ENCODE measurements at regions not wholly inside any gene's neighbourhood (a gene's known extent, or its start where the extent isn't known, plus 50 kb on each side); places are given as distances from the start of the nearest gene placed in this dataset.
A peak's percentile ranks its signal among the peaks of the same experiment; 100 is the strongest.

- DNase-seq: peak in 2 of 3 experiments; percentile 2 to 51
Measured at GRCh38 chr2:146852661-146853060, 992.2 kb upstream of the ACVR2A start.

DNA sequence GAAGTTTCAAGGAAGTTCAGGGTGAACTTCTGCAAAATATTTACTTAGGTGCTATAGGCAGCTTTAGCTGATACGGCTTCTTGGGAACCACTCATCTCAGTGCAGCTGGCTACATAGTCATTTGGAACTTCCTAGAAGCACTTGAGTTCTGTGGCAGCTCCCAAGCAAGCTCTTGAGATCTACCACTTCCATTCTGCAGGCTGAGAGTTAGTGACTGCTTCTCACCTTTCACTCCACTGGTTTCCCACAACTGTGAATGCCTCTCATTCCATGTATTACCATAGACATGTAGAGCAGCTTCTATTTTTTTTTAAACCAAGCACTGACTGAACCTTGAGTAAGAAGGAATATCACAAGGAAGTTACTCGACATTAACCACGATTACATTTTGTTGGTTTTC is 994.1 kb upstream of the ACVR2A start:
- DNase-seq: peak in 1 of 3 experiments; percentile 63

GRCh38 chr2:146847846-146848245 is 997.0 kb upstream of the ACVR2A start:
- DNase-seq: peak in 1 of 3 experiments; percentile 45

DNA sequence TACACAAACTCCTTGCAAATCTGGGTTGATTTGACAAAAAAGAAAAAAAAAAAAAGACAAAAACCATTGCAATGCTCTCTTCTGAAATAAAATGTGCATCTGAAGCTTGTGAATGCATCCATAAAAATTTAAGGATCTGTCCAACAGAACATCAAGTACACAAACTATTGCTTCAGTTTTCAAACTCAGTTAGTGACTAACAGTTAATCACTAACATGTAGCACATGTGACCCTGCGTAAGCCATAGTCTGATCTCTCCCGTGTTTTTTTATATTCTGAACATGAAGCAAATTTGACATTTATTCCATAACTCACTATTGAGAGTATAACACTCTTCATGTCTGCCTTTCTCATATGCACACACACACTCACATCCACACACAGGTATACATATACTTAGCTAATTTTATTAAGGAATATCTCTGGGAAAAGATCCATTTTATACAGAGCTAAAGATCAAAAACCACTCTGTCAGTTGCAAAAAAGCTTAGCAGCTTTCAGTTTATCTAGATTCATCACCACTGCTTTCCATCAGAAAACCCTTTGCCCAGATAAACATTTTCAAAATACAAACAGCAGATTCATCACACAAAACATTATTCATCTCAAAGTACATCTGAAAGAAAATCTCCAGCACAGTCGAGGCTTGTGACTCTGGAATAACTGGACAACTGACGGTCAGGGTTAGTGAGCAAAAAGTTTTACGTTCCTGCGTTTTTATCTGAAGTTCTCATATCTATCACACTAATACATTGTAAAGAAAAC is 1000.4 kb upstream of the ACVR2A start:
- DNase-seq: no peak

DNA sequence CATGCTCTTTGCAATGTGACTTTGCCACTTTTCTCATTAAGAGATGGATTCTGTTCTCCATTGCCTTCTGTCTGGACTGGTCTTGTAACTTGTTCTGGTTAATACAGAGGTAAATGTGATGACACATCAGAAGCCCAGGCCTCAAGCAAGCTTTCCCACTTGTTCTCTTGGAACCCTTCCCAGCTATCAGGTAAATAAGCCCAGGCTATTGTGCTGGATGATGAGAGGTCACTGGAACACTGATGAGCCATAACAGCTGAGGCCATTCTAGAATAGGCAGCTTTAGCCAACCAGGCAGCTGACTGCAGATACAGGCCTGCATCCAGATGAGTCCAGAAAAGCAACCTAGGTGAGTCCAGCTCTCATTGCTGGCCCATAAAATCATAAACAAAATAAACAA is 1007.0 kb upstream of the ACVR2A start:
- DNase-seq: peak in 2 of 3 experiments; percentile 38 to 77

GRCh38 chr2:146826388-146826787 is 1018.4 kb upstream of the ACVR2A start:
- DNase-seq: no peak

DNA sequence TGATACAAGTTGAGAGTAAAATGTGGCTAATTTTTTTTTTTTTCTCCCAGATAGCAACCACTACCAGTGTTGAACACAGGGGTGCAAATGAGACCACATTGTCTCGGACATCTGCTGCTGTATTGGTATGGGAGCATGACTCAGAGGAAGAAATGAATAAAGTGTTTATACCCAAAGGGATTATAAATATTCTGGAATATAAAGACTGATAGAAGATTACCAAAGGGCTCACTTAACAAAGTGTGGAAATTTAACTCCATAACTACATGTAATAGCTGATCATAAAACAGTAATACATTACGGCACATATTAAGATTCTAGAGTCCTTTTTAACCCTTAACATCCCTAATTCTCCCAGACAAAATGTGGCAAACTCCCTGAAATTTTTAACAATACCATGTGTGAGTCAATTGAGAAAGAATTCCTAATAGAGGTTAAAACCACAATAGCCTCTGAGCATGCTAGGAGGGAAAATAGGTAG is 1023.0 kb upstream of the ACVR2A start:
- DNase-seq: no peak

DNA sequence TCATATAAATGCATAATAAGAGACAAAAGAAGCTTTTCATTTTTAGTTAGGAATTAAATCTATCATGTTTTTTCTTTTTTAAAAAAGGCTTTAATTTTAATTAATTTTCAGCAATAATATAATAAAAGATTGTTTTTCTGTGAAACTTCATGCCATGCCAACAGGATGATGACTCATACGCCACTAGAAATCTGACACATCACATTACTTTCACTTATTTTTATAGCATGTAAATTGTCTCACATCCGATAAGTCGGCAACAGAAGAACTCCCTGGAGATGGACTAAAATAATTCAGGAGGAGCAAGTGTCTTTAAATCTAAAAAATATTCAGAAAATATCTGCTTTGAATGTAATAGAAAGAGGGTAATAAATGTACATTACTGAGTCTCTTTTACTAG is 1024.2 kb upstream of the ACVR2A start:
- no peak for DNase-seq

GRCh38 chr2:146818122-146818521 is 1026.7 kb upstream of the ACVR2A start:
- DNase-seq: no peak

DNA sequence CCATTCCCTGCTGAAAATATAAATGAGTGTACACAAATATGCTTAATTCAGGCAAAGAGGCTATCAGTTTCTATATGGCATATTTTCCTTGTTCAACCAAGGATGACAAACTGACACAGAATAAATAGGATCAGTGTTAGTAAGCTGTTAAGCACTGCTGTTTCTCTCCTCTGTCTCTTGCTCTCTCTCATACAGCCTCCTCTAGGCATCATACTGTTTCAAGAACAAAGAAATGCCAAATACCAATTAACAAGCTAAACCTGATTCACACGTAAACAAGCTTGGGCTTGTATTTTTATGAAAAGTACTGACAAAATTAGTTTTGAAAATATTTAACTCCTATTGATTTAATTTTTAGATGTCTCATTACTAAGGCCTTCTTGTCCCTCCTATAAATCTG is 1027.2 kb upstream of the ACVR2A start:
- DNase-seq: peak in 1 of 3 experiments; percentile 53

- DNase-seq: no peak
Measured at GRCh38 chr2:146814971-146815370, 1029.9 kb upstream of the ACVR2A start.

- no peak for DNase-seq
Measured at GRCh38 chr2:146807568-146808168, 1037.2 kb upstream of the ACVR2A start.

DNA sequence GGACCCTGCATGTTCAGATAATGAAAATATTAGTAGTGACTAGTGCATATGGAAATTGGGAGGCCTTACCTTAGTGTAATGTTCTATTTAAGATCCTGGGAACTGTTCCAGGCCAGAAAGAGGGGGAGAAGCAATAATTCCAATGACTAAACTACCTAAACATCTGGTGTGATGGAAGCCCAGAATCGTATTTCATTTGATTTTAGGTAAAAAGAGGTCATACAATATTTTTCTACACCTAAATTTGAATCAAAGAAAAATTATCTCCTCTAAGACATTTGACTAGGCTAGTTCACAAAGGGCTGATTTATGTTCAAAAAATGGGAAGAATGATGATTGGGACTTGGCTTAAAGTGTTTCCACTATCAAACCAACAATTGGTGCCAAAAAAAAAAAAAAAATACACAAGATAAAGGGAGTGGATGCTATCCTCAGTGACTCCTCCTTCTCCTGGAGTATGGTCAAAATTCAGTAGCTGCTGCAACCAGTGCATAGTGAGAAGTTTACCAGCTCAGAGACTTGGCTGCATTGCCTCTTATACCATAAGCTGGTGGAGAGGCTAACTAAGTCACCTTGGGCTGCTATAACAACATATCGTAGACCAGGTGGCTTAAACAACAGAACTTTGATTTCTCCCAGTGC is 1038.3 kb upstream of the ACVR2A start:
- DNase-seq: no peak

DNA sequence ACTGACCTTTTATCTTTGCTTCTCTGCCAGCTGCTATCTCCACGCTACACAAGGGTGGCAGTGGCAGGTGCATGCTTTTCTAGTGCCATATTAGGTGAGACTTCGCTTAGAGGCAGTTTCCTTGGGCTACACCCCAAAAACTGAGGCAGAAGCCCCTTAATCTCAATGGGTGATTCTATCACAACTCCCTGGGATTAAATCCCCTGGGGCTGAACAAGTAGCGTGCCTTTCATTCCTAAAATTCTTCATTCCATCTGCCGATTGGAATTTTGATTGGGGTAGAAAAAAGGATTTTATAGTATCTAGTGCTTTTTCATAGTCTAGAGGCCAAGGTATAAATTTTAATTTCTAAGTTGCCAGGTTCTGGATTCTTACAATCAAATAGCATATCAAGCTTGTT is 1040.5 kb upstream of the ACVR2A start:
- no peak for DNase-seq

DNA sequence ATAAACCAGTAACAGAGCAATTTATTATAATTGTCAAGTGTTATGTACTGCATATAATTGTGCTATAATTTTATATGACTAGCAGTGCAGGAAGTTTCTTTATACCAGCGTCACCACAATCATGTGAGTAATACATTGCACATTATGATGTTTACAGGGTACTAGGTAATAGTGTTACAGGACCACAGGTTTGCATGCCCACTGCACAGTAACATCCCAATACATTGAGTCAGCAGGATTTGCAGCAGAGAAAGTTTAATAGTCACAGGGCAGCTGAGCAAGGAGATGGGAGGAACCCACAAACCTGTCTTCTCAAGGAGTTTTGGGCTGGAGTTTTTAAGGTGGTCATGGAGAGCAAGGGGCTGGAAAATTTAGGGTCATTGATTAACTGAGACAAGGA is 1042.9 kb upstream of the ACVR2A start:
- DNase-seq: no peak

DNA sequence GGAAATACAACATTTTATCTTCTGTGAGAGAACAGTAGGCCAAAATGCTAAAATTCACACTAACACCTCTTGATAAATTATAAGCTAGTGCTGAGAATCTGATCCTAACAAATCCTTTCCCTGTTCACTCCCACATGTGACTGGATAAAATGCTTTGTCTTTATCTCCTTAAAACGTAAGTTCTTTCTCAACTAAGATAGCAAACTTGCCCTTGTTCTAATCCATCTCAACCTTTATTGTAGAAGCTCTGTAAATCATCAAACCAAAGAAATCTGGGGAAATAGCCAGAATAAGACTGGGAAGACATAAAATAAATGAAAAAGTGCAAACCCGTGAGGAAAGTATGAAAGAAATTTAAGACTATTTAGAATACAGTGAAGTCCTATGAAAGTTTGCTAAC is 1058.4 kb upstream of the ACVR2A start:
- no peak for DNase-seq

- no peak for DNase-seq
Measured at GRCh38 chr2:146785101-146785500, 1059.7 kb upstream of the ACVR2A start.

GRCh38 chr2:146784602-146785001 is 1060.2 kb upstream of the ACVR2A start:
- DNase-seq: no peak

DNA sequence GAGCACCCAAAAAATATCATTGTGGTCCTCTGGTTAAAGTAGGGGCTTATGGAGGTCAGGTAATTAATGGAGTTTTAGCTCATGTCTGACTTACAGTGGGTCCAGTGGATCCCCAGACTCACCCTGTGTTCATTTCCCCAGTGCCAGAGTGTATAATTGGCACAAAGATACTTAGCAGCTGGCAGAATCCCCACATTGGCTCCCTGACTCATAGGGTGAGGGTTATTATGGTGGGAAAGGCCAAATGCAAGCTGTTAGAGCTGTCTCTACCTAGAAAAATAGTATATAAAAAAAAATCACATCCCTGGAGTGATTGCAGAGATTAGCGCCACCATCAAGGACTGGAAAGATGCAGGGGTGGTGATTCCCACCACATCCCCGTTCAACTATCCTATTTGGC is 1067.6 kb upstream of the ACVR2A start:
- no peak for DNase-seq

- DNase-seq: no peak
Measured at GRCh38 chr2:146776596-146776995, 1068.2 kb upstream of the ACVR2A start.

DNA sequence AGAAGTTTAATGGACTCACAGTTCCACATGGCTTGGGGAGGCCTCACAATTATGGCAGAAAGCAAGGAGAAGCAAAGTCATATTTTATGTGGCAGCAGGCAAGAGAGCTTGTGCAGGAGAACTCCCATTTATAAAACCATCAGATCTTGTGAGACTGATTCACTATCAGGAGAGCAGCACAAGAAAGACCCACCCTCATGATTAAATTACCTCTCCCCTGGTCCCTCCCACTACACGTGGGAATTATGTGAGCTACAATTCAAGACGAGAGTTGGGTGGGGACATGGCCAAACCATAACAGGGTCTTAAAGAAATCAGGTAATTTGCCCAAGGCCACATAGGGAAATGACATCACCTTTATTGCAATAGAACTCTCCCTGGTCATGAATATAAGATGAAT is 1073.3 kb upstream of the ACVR2A start:
- no peak for DNase-seq

- DNase-seq: no peak
Measured at GRCh38 chr2:146764301-146764700, 1080.5 kb upstream of the ACVR2A start.

- DNase-seq: no peak
Measured at GRCh38 chr2:146762786-146763185, 1082.0 kb upstream of the ACVR2A start.

- no peak for DNase-seq
Measured at GRCh38 chr2:146754606-146755005, 1090.2 kb upstream of the ACVR2A start.
